Epithelial cell of esophagus (primary cell): ENCODE measurements at regions not wholly inside any gene's neighbourhood (a gene's known extent, or its start where the extent isn't known, plus 50 kb on each side); places are given as distances from the start of the nearest gene placed in this dataset.

Experiments used
- DNase-seq: peaks from one replicate; pipeline ENCODE4 v3.0.0; 2010; ENCODE audit warnings: low read depth
- H3K4me3 ChIP-seq: 2 replicates; pipeline ENCODE4 v1.5.1; 2011; ENCODE audit warnings: mild to moderate bottlenecking, low read length, control low read depth
- TF ChIP-seq, protein P1 (sequence below): IDR thresholded peaks from 2 replicates; pipeline ENCODE4 v1.5.1; 2011; ENCODE audit warnings: low read depth, mild to moderate bottlenecking, low read length, control low read depth, inconsistent platforms; ENCODE audit not compliant: insufficient read depth; ENCODE audit errors: missing control alignments

DNA sequence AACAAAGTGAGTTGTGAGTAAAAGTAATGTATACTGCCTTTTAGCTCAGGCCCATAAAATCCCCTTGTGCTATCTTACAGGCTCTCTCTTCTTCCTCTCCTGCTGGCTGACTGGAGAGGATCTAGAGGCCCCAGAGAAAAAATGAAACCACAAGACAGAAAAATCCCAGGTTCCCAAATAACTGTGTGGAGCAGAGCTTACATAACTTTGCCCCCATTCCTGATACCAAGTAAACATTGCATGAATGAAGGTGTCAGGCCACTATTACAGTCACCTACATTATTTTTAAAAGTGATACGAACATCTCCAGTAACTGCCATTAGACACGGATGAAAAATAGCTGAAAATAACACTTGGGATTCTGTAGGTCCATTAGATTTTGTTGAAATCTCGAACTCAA lies 386.0 kb upstream of the NR5A2 start:
- TF ChIP-seq, protein P1, sequence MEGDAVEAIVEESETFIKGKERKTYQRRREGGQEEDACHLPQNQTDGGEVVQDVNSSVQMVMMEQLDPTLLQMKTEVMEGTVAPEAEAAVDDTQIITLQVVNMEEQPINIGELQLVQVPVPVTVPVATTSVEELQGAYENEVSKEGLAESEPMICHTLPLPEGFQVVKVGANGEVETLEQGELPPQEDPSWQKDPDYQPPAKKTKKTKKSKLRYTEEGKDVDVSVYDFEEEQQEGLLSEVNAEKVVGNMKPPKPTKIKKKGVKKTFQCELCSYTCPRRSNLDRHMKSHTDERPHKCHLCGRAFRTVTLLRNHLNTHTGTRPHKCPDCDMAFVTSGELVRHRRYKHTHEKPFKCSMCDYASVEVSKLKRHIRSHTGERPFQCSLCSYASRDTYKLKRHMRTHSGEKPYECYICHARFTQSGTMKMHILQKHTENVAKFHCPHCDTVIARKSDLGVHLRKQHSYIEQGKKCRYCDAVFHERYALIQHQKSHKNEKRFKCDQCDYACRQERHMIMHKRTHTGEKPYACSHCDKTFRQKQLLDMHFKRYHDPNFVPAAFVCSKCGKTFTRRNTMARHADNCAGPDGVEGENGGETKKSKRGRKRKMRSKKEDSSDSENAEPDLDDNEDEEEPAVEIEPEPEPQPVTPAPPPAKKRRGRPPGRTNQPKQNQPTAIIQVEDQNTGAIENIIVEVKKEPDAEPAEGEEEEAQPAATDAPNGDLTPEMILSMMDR = no peak
- no peak for DNase-seq
- no peak overlapping the region for H3K4me3 ChIP-seq

DNA sequence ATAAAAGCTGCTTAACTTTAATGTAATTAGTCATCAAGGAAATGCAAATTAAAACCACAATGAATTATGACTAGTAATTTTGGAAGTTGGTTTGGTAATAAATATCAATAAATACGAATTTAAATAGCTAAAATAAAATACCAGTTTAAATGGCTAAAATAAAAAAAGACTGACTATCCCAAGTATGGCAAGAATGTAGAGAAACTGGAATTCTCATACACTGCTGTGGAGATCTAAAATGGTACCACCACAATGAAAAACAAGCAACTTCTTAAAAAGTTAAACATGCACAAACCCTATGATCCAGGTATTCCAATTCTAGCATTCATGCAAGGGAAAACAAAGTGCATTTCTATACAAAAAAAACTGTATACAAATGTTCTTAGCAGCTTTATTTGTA lies 382.6 kb upstream of the NR5A2 start:
- no peak for DNase-seq
- TF ChIP-seq, protein P1 = no peak
- no peak overlapping the region for H3K4me3 ChIP-seq

DNA sequence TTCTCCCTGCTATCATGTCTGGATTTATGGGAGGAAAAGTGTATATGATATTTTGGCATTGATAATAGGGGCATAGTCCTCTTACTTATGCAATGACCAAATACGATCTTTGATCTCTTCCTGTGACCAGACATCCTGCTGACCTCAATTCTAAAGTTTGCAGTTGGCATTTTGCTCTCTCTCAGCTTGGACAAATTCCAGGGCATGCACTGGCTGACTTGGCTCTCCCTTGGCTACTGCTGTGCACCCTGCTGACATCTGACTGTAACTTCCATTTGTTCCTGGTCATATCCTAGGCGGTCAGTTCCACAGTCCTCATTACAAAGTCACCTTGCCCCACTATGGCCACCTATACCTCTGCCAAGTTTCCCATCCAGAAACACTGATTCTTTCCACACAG lies 380.7 kb upstream of the NR5A2 start:
- H3K4me3 ChIP-seq = no peak overlapping the region
- TF ChIP-seq, protein P1 = no peak
- DNase-seq = no peak

DNA sequence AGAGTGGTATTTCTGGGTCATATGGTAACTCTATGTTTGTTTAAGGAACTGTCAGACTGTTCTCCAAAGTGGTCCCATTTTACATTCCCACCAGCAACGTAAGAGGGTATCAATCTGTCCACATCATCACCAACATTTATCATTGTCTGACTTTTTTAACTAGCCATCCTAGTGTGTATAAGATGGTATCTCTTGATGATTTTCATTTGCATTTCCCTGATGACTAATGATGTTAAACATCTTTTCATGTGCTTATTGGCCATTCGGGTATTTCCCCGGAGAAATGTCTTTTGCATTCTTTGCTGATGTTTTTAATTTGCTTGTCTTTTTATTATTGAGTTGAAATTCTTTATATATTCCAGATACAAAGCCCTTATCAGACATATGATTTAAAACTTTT lies 370.1 kb upstream of the NR5A2 start:
- no peak for DNase-seq
- TF ChIP-seq, protein P1 = no peak
- no peak overlapping the region for H3K4me3 ChIP-seq

DNA sequence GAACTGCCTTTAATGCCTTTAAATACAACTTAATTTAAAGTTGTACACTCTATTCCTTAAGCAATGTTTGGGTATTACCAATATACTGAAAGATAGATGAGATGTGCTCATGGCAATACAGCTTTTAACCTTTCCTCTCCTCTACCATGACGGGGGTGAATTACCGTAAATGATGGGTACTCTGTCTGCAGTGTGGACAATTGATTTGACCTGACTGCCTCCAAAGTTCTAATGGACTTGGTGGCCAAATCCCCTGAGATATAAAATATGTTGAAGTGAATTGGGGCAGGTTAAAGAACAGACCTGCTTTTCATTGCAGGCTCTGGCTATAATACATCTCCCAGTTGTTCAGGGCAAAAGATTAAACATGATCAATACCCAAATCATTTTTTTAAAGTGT lies 367.4 kb upstream of the NR5A2 start:
- no peak overlapping the region for H3K4me3 ChIP-seq
- TF ChIP-seq, protein P1 = no peak
- no peak for DNase-seq

GRCh38 chr1:199665371-199665770 lies 362.1 kb upstream of the NR5A2 start:
- TF ChIP-seq, protein P1 = no peak
- no peak overlapping the region for H3K4me3 ChIP-seq
- no peak for DNase-seq

GRCh38 chr1:199667089-199667488 lies 360.4 kb upstream of the NR5A2 start:
- DNase-seq = peak; percentile 82
- H3K4me3 ChIP-seq = no peak overlapping the region
- TF ChIP-seq, protein P1 = no peak
